Naive thymus-derived CD8-positive, alpha-beta T cell (primary cell): ENCODE measurements at regions not wholly inside any gene's neighbourhood (a gene's known extent, or its start where the extent isn't known, plus 50 kb on each side); places are given as distances from the start of the nearest gene placed in this dataset.
A peak's percentile ranks its signal among the peaks of the same experiment; 100 is the strongest.
"Not testable (repeated sequence)": the region's sequence is repeated elsewhere in the genome, so short reads cannot be mapped to it uniquely, and the experiment has no call there.

Source experiments
- ATAC-seq, 2 donors: fragments of 150-1000 bp; cut with Tn5 transposase in 1 of 2; sonication (Bioruptor Pico), chemical (Tn5 transposase) in 1 of 2; 1 replicate in 1 of 2; 2 replicates in 1 of 2; pipeline ENCODE4 v1.10.0; 2021; ENCODE audit warnings: mild to moderate bottlenecking in 2 of 2, moderate library complexity in 2 of 2
- POLR2A ChIA-PET: fragments of 350-600 bp; sonication (Branson Sonifier 250); formaldehyde crosslinking; loops from one replicate; lab custom pipeline; 2021; ENCODE audit warnings: antibody characterized with exemption; lab: Charles Lee
- DNase-seq, 10 donors: peaks; one replicate each; pipeline versions ENCODE4 v3.0.0 to v3.0.0-alpha.2; 2020 to 2022
- H3K27ac Mint-ChIP-seq, 10 donors: one replicate each; pipeline ENCODE4 v1.8.0; 2020 to 2022; ENCODE audit warnings: mild to moderate bottlenecking in 10 of 10, mixed read lengths in 10 of 10, moderate library complexity in 4 of 10, inconsistent platforms in 1 of 10
- H3K27me3 Mint-ChIP-seq, 5 donors: one replicate each; pipeline ENCODE4 v1.8.0; 2021 to 2022; ENCODE audit warnings: mixed read lengths in 5 of 5
- H3K36me3 Mint-ChIP-seq, 3 donors: one replicate each; pipeline ENCODE4 v1.8.0; 2020 to 2022; ENCODE audit warnings: mixed read lengths in 3 of 3, mild to moderate bottlenecking in 2 of 3, inconsistent platforms in 1 of 3
- H3K4me1 Mint-ChIP-seq, 4 donors: one replicate each; pipeline ENCODE4 v1.8.0; 2021 to 2022; ENCODE audit warnings: mixed read lengths in 4 of 4
- H3K4me3 Mint-ChIP-seq, 10 donors: one replicate each; pipeline ENCODE4 v1.8.0; 2020 to 2022; ENCODE audit warnings: mild to moderate bottlenecking in 10 of 10, mixed read lengths in 10 of 10, moderate library complexity in 6 of 10, inconsistent platforms in 1 of 10
- H3K9me3 Mint-ChIP-seq, 9 donors: one replicate each; pipeline ENCODE4 v1.8.0; 2020 to 2022; ENCODE audit warnings: mixed read lengths in 9 of 9, mild to moderate bottlenecking in 3 of 9, inconsistent platforms in 1 of 9, moderate library complexity in 1 of 9

DNA sequence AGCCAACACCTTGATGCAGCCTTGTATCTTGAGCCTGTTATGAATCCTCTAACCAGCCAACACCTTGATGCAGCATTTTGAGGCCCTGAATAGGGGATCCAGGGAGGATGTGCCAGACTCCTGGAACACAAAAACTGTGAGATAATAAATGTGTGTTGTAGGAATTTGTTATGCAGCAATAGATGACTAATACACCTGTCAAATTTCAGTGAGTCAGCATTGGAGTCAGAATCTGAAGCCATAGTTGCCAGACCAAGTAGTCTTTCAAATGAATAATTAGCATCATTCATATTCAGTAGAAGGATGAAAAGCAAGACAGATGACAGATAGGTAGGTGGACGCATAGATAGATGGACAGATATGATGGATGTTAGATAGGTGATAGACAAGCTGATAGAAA lies 942.5 kb upstream of the SLC39A10 start:
- Mint-ChIP-seq H3K9me3 (peaks cover 0 to 3% (median 0%) of the 10 kb centered on the region in 9 donors), H3K4me3 (no peak overlapping the region), H3K36me3 (no peaks in the 10 kb centered on the region), H3K27me3 (no peaks in the 10 kb centered on the region), H3K4me1 (no peaks in the 10 kb centered on the region), H3K27ac (no peak overlapping the region)
- ATAC-seq = no peak
- DNase-seq = no peak
- POLR2A ChIA-PET = no interaction called here

- H3K27ac Mint-ChIP-seq = no peak overlapping the region
Observed at GRCh38 chr2:194709840-194710239, 947.2 kb upstream of the SLC39A10 start.

DNA sequence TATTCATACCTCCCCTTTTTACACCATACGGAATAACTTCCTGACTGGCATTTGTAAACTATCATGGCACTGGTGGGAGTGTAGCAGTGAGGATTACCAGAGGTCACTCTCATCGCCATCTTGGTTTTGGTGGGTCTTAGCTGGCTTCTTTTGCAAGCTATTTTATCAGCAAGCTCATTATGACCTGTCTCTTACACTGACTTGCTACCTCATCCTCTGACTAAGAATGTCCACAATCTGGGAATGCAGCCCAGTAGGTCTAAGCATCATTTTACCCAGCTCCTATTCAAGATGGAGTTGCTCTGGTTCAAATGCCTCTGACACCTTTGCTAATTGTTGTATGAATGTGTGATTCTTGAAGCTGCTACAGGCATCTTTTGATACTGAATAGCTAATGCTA lies 950.8 kb upstream of the SLC39A10 start:
- DNase-seq (no peak), ATAC-seq (no peak)
- peaks cover 0 to 8% (median 0%) of the 10 kb centered on the region in 5 donors for H3K27me3 Mint-ChIP-seq
- no peak overlapping the region for H3K4me3 Mint-ChIP-seq
- H3K4me1 Mint-ChIP-seq = no peaks in the 10 kb centered on the region
- no peak overlapping the region for H3K27ac Mint-ChIP-seq
- H3K9me3 Mint-ChIP-seq = peaks cover 0 to 4% (median 0%) of the 10 kb centered on the region in 9 donors
- no peaks in the 10 kb centered on the region for H3K36me3 Mint-ChIP-seq
- POLR2A ChIA-PET = no interaction called here

More at GRCh38 chr2:194709840-194710239, 947.2 kb upstream of the SLC39A10 start:
- POLR2A ChIA-PET = no interaction called here
- DNase-seq (no peak), ATAC-seq (no peak)
- Mint-ChIP-seq H3K27me3 (peaks cover 0 to 8% (median 0%) of the 10 kb centered on the region in 5 donors), H3K9me3 (peaks cover 0 to 7% (median 0%) of the 10 kb centered on the region in 9 donors), H3K4me3 (no peak overlapping the region), H3K4me1 (no peaks in the 10 kb centered on the region), H3K36me3 (no peaks in the 10 kb centered on the region)

GRCh38 chr2:194705398-194705797 lies 951.6 kb upstream of the SLC39A10 start:
- Mint-ChIP-seq H3K9me3 (peaks cover 0 to 4% (median 0%) of the 10 kb centered on the region in 9 donors), H3K27me3 (peaks cover 0 to 8% (median 0%) of the 10 kb centered on the region in 5 donors), H3K36me3 (no peaks in the 10 kb centered on the region), H3K4me3 (no peak overlapping the region), H3K27ac (no peak overlapping the region), H3K4me1 (no peaks in the 10 kb centered on the region)
- DNase-seq = no peak
- no peak for ATAC-seq
- POLR2A ChIA-PET = no interaction called here

DNA sequence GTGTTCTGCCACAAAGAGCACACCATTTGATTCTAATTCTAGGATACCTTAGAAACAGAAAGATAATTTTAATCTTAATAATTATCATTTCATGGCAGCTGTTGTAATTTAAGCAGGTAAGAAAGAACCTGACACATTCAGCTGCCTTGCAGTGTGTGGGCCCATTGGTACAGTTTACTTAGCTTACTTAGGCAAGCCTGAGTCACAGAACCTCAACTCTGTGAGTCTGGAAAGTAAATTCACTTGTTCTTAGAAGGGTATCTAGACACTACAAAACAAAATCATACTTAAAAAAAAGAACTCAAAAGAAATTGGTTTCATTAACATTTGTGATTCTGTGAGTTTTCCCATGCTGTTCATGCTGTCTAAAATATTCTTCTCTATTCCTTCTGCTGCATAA lies 956.3 kb upstream of the SLC39A10 start:
- H3K36me3 Mint-ChIP-seq = no peaks in the 10 kb centered on the region
- POLR2A ChIA-PET = no interaction called here
- peaks cover 0 to 3% (median 0%) of the 10 kb centered on the region in 5 donors for H3K27me3 Mint-ChIP-seq
- H3K4me3 Mint-ChIP-seq = no peak overlapping the region
- H3K9me3 Mint-ChIP-seq = peaks cover 0 to 15% (median 0%) of the 10 kb centered on the region in 9 donors
- DNase-seq = no peak
- no peak for ATAC-seq
- H3K27ac Mint-ChIP-seq = no peak overlapping the region
- no peaks in the 10 kb centered on the region for H3K4me1 Mint-ChIP-seq

GRCh38 chr2:194700116-194700515 lies 956.9 kb upstream of the SLC39A10 start:
- ATAC-seq (no peak), DNase-seq (no peak)
- peaks cover 0 to 12% (median 0%) of the 10 kb centered on the region in 9 donors for H3K9me3 Mint-ChIP-seq
- POLR2A ChIA-PET = no interaction called here
- no peak overlapping the region for H3K27ac Mint-ChIP-seq
- H3K4me3 Mint-ChIP-seq = no peak overlapping the region
- H3K27me3 Mint-ChIP-seq = peaks cover 0 to 3% (median 0%) of the 10 kb centered on the region in 5 donors
- no peaks in the 10 kb centered on the region for H3K36me3 Mint-ChIP-seq
- H3K4me1 Mint-ChIP-seq = no peaks in the 10 kb centered on the region

GRCh38 chr2:194698012-194698411 lies 959.0 kb upstream of the SLC39A10 start:
- Mint-ChIP-seq H3K36me3 (no peaks in the 10 kb centered on the region), H3K9me3 (peaks cover 0 to 16% (median 0%) of the 10 kb centered on the region in 9 donors), H3K4me3 (no peak overlapping the region), H3K27me3 (peaks cover 0 to 3% (median 0%) of the 10 kb centered on the region in 5 donors), H3K4me1 (no peaks in the 10 kb centered on the region), H3K27ac (peak overlapping the region in 1 of 10 donors; percentile 52)
- POLR2A ChIA-PET = no interaction called here
- ATAC-seq = no peak
- no peak for DNase-seq

DNA sequence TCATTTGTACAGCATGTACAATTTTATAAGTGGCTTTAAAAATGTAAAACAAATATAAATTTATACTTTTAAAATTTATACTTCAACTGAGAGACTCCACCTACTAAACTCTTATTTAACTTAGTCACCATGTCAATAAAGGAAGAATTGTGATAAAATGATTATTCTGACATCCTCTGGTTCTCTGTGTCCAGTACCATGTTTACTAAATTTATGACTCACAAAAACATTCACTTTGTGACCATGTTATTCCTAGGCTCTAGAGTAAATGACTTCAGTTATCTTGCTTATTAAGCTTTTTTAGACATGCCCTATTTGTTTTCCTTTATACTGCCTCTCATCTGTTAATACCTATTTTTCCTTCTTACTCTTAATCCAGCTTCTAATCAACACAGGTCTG lies 959.6 kb upstream of the SLC39A10 start:
- Mint-ChIP-seq H3K9me3 (peaks cover 0 to 16% (median 0%) of the 10 kb centered on the region in 9 donors), H3K27me3 (peaks cover 0 to 3% (median 0%) of the 10 kb centered on the region in 5 donors), H3K4me1 (no peaks in the 10 kb centered on the region), H3K27ac (no peak overlapping the region), H3K36me3 (no peaks in the 10 kb centered on the region), H3K4me3 (no peak overlapping the region)
- no peak for ATAC-seq
- no peak for DNase-seq
- POLR2A ChIA-PET = no interaction called here

DNA sequence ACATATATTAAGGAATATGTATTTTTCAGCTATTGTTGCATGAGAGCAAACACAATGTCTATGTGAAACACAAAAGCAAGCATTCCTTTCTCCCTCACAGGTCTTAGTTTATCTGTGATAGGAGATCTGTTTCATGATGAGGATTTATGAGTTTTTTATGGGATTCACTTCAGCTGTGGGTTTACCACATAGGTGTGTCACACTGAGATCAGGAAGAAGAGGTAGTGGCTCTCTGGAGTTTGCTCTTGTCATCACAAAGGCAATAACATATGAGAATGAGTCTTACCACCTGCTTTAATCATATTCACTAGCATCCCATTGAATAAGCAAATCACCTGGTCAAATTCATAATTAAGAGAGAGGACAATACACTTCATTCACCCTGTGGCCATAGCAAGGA lies 960.3 kb upstream of the SLC39A10 start:
- Mint-ChIP-seq H3K27me3 (peaks cover 0 to 3% (median 0%) of the 10 kb centered on the region in 5 donors), H3K4me3 (no peak overlapping the region), H3K27ac (no peak overlapping the region), H3K4me1 (no peaks in the 10 kb centered on the region), H3K36me3 (no peaks in the 10 kb centered on the region), H3K9me3 (peaks cover 0 to 16% (median 0%) of the 10 kb centered on the region in 9 donors)
- POLR2A ChIA-PET = no interaction called here
- ATAC-seq (no peak), DNase-seq (no peak)

GRCh38 chr2:194686569-194686968 lies 970.5 kb upstream of the SLC39A10 start:
- no peaks in the 10 kb centered on the region for H3K36me3 Mint-ChIP-seq
- H3K27ac Mint-ChIP-seq = no peak overlapping the region

GRCh38 chr2:194674043-194674442 lies 983.0 kb upstream of the SLC39A10 start:
- Mint-ChIP-seq H3K4me1 (no peaks in the 10 kb centered on the region), H3K27me3 (peaks cover 0 to 10% (median 0%) of the 10 kb centered on the region in 5 donors), H3K27ac (no peak overlapping the region), H3K4me3 (no peak overlapping the region), H3K36me3 (no peaks in the 10 kb centered on the region), H3K9me3 (no peaks in the 10 kb centered on the region)
- POLR2A ChIA-PET = no interaction called here
- DNase-seq (no peak), ATAC-seq (no peak)

More at GRCh38 chr2:194686569-194686968, 970.5 kb upstream of the SLC39A10 start:
- DNase-seq = no peak
- peaks cover 0 to 3% (median 0%) of the 10 kb centered on the region in 9 donors for H3K9me3 Mint-ChIP-seq
- H3K27me3 Mint-ChIP-seq = peaks cover 0 to 9% (median 2%) of the 10 kb centered on the region in 5 donors
- POLR2A ChIA-PET = no interaction called here
- no peak for ATAC-seq
- H3K4me3 Mint-ChIP-seq = no peak overlapping the region
- no peaks in the 10 kb centered on the region for H3K4me1 Mint-ChIP-seq

DNA sequence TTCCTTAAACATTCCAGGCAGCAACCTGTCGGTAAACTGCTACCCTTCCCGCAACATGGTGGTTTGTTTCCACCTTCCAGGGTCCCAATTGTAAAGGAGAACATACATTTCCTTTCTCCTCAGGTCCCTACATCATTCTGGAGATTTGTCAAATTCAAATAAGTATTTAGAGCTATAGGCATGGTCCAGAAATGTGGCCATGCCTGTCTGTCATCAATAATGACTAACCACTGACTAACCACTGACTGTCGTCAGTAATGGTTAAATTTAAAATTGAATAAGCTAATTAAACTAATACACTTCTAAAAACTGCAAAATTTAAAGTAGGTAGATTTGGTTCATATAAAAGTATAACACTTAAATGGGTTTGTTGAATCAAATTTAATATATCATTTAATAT lies 984.0 kb upstream of the SLC39A10 start:
- ATAC-seq (no peak), DNase-seq (no peak)
- no peaks in the 10 kb centered on the region for H3K4me1 Mint-ChIP-seq
- no peaks in the 10 kb centered on the region for H3K9me3 Mint-ChIP-seq
- H3K27me3 Mint-ChIP-seq = peaks cover 0 to 11% (median 0%) of the 10 kb centered on the region in 5 donors
- POLR2A ChIA-PET = no interaction called here
- no peak overlapping the region for H3K4me3 Mint-ChIP-seq
- H3K36me3 Mint-ChIP-seq = no peaks in the 10 kb centered on the region
- H3K27ac Mint-ChIP-seq = no peak overlapping the region

- no peaks in the 10 kb centered on the region for H3K27me3 Mint-ChIP-seq
- DNase-seq (no peak), ATAC-seq (no peak)
- no peaks in the 10 kb centered on the region for H3K4me1 Mint-ChIP-seq
- H3K9me3 Mint-ChIP-seq = no peaks in the 10 kb centered on the region
- no peaks in the 10 kb centered on the region for H3K36me3 Mint-ChIP-seq
- H3K4me3 Mint-ChIP-seq = no peak overlapping the region
- no peak overlapping the region for H3K27ac Mint-ChIP-seq
- POLR2A ChIA-PET = no interaction called here
Observed at GRCh38 chr2:194661431-194661830, 995.6 kb upstream of the SLC39A10 start.

GRCh38 chr2:194639057-194639456 lies 1018.0 kb upstream of the SLC39A10 start:
- POLR2A ChIA-PET, DNase-seq, H3K27ac Mint-ChIP-seq, H3K36me3 Mint-ChIP-seq, H3K27me3 Mint-ChIP-seq, H3K4me3 Mint-ChIP-seq, ATAC-seq, H3K4me1 Mint-ChIP-seq: not testable (repeated sequence)
- H3K9me3 Mint-ChIP-seq = peaks cover 2 to 13% (median 9%) of the 10 kb centered on the region in 9 donors
